GM23248 (cell line): ENCODE measurements at regions not wholly inside any gene's neighbourhood (a gene's known extent, or its start where the extent isn't known, plus 50 kb on each side); places are given as distances from the start of the nearest gene placed in this dataset.

Experiments
- DNase-seq: peaks from one replicate; pipeline ENCODE4 v3.0.0-alpha.2; 2015
- H2AFZ ChIP-seq: fragments of 200-600 bp; sonication (generic); 2 replicates; pipeline ENCODE4 v1.6.1; 2016; ENCODE audit warnings: antibody characterized with exemption
- H3F3A ChIP-seq: fragments of 200-600 bp; sonication (generic); 2 replicates; pipeline ENCODE4 v1.6.1; 2016; ENCODE audit warnings: mild to moderate bottlenecking, antibody characterized with exemption, mixed run types; ENCODE audit not compliant: insufficient read depth
- H3K27ac ChIP-seq: fragments of 200-600 bp; sonication (generic); 2 replicates; pipeline ENCODE4 v1.5.1; 2016; ENCODE audit warnings: mild to moderate bottlenecking
- H3K27me3 ChIP-seq: fragments of 200-600 bp; sonication (generic); replicated peaks from 2 replicates; pipeline ENCODE4 v1.6.1; 2016; ENCODE audit warnings: mild to moderate bottlenecking; ENCODE audit not compliant: insufficient read depth
- H3K36me3 ChIP-seq: fragments of 200-600 bp; sonication (generic); 2 replicates; pipeline ENCODE4 v1.6.1; 2016; ENCODE audit warnings: low read depth, mild to moderate bottlenecking
- H3K4me1 ChIP-seq: fragments of 200-600 bp; sonication (generic); 2 replicates; pipeline ENCODE4 v1.6.1; 2016; ENCODE audit warnings: mild to moderate bottlenecking; ENCODE audit not compliant: insufficient read depth
- H3K4me2 ChIP-seq: fragments of 200-600 bp; sonication (generic); one replicate; pipeline ENCODE4 v1.6.1; 2016; ENCODE audit warnings: mild to moderate bottlenecking; ENCODE audit not compliant: unreplicated experiment
- H3K4me3 ChIP-seq: fragments of 200-600 bp; sonication (generic); 2 replicates; pipeline ENCODE4 v1.5.1; 2016; ENCODE audit warnings: mild to moderate bottlenecking
- H3K79me2 ChIP-seq: fragments of 200-600 bp; sonication (generic); 2 replicates; pipeline ENCODE4 v1.6.1; 2016; ENCODE audit warnings: mild to moderate bottlenecking; ENCODE audit not compliant: insufficient read depth
- H3K9ac ChIP-seq: fragments of 200-600 bp; sonication (generic); 2 replicates; pipeline ENCODE4 v1.6.1; 2016; ENCODE audit warnings: mild to moderate bottlenecking
- H3K9me2 ChIP-seq: fragments of 200-600 bp; sonication (generic); 2 replicates; pipeline ENCODE4 v1.6.1; 2016; ENCODE audit warnings: mixed run types, mild to moderate bottlenecking, moderate library complexity; ENCODE audit not compliant: insufficient read depth
- H3K9me3 ChIP-seq: fragments of 200-600 bp; sonication (generic); one replicate; pipeline ENCODE4 v1.6.1; 2017; ENCODE audit warnings: low read depth
- H4K20me1 ChIP-seq: fragments of 200-600 bp; sonication (generic); 2 replicates; pipeline ENCODE4 v1.6.0; 2016; ENCODE audit not compliant: insufficient read depth
- EZH2 ChIP-seq: fragments of 200-600 bp; sonication (generic); IDR thresholded peaks from 2 replicates; pipeline ENCODE4 v1.6.1; 2018; ENCODE audit warnings: antibody characterized with exemption, mild to moderate bottlenecking; ENCODE audit not compliant: insufficient read depth, poor library complexity, severe bottlenecking
- EZH2phosphoT487 ChIP-seq: fragments of 200-600 bp; sonication (generic); IDR thresholded peaks from 2 replicates; pipeline ENCODE4 v1.6.1; 2018; ENCODE audit warnings: antibody characterized with exemption, moderate library complexity, mild to moderate bottlenecking, low read depth; ENCODE audit not compliant: insufficient read depth
- WGBS, 2 experiments: methylation state at CpG; one replicate each; pipeline ENCODE4 v1.1.6; 2015 to 2017; ENCODE audit warnings: low lambda C conversion rate in 2 of 2, low coverage in 1 of 2; ENCODE audit errors: missing lambda C conversion rate in 2 of 2; 5-methylcytosine and 5-hydroxymethylcytosine counted together
- in situ Hi-C: fragments of 300-500 bp; cut with MboI; formaldehyde crosslinking; loops from 2 replicates; pipeline ENCODE4 v1.15.0; 2020

DNA sequence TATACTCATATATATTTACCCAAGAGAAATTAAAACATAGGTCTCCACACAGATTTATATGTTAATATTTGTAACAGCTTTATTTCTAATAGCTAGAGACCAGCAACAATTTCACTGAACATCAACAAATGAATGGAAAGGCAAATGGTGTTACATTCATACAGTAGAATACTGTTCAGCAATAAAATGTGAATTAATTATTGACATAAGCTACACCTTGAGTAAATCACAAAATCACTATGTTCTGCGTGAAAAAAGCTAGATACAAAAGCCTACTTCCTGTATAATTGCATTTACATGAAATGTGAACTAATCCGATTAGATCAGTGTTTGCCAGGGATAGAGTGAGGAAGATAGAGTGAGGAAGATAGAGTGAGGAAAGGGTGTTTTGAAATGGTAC lies 945.7 kb downstream of the SQOR start:
- no peaks in the 10 kb centered on the region for H3F3A ChIP-seq
- in situ Hi-C loops = no loop called here
- 14 to 19% methylated on average over 2 of the region's 2 CpGs for WGBS, 2 experiments
- no peak overlapping the region for H3K4me2 ChIP-seq
- no peaks in the 10 kb centered on the region for H3K9me3 ChIP-seq
- H3K4me3 ChIP-seq = no peak overlapping the region
- no peaks in the 10 kb centered on the region for H3K9me2 ChIP-seq
- no peaks in the 10 kb centered on the region for H4K20me1 ChIP-seq
- no peak for DNase-seq
- no peak for TF ChIP-seq EZH2phosphoT487
- TF ChIP-seq EZH2 = no peak
- H3K79me2 ChIP-seq = no peaks in the 10 kb centered on the region
- H3K4me1 ChIP-seq = no peaks in the 10 kb centered on the region
- no peak overlapping the region for H3K27ac ChIP-seq
- no peaks in the 10 kb centered on the region for H3K27me3 ChIP-seq
- no peaks in the 10 kb centered on the region for H3K36me3 ChIP-seq
- no peak overlapping the region for H2AFZ ChIP-seq
- no peak overlapping the region for H3K9ac ChIP-seq

DNA sequence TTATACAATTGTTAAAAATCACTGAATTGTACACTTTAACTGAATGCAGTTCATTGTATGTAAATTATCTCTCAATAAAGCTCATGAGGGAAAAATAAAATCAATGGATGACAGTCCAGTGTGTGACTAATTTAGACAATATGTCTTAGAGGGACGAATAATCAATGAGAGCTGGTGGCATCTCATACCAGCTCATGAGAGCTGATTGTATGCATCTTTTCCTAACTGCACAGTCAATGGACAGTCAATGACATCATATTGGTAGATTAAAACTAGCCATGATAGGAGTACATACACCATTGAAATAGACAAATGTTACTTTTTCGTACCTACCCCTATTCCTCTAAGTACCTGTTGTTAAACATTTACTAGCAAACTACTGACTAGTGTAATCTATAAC lies 946.1 kb downstream of the SQOR start:
- Histone ChIP-seq H3K4me3 (no peak overlapping the region), H3K9me2 (no peaks in the 10 kb centered on the region), H3K4me2 (no peak overlapping the region), H3F3A (no peaks in the 10 kb centered on the region), H2AFZ (no peak overlapping the region), H3K27ac (no peak overlapping the region), H3K9me3 (no peaks in the 10 kb centered on the region), H3K4me1 (no peaks in the 10 kb centered on the region), H3K36me3 (no peaks in the 10 kb centered on the region), H3K9ac (no peak overlapping the region), H4K20me1 (no peaks in the 10 kb centered on the region), H3K27me3 (no peaks in the 10 kb centered on the region), H3K79me2 (no peaks in the 10 kb centered on the region)
- 8 to 21% methylated on average over 2 of the region's 2 CpGs for WGBS, 2 experiments
- TF ChIP-seq EZH2 (no peak), EZH2phosphoT487 (no peak)
- in situ Hi-C loops = no loop called here
- DNase-seq = no peak

DNA sequence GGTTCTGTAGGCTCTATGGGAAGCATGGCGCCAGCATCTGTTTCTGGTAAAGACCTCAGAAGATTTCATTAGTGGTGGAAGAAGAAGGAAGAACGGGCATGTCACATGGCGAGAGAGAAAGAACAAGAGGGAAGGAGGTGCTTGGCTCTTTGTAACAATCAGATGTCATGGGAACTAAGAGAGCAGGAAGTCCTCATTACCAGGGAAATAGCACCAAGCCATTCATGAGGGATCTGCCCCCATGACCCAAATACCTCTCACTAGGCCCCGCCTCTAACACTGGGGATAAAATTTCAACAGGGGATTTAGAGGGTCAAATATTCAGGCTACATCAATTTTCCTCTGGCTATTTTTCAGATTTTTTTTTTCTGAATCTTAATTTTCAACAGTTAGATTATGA lies 954.3 kb downstream of the SQOR start:
- Histone ChIP-seq H3K27ac (no peak overlapping the region), H3K27me3 (no peaks in the 10 kb centered on the region), H3K4me3 (no peak overlapping the region), H3F3A (no peaks in the 10 kb centered on the region), H4K20me1 (no peaks in the 10 kb centered on the region), H3K4me1 (no peaks in the 10 kb centered on the region), H3K9me2 (no peaks in the 10 kb centered on the region), H3K9me3 (no peaks in the 10 kb centered on the region), H2AFZ (no peak overlapping the region), H3K36me3 (no peaks in the 10 kb centered on the region), H3K79me2 (no peaks in the 10 kb centered on the region), H3K4me2 (no peak overlapping the region), H3K9ac (no peak overlapping the region)
- TF ChIP-seq EZH2phosphoT487 (no peak), EZH2 (no peak)
- WGBS, 2 experiments = 23 to 24% methylated on average over 4 of the region's 4 CpGs
- no peak for DNase-seq
- in situ Hi-C loops = no loop called here

DNA sequence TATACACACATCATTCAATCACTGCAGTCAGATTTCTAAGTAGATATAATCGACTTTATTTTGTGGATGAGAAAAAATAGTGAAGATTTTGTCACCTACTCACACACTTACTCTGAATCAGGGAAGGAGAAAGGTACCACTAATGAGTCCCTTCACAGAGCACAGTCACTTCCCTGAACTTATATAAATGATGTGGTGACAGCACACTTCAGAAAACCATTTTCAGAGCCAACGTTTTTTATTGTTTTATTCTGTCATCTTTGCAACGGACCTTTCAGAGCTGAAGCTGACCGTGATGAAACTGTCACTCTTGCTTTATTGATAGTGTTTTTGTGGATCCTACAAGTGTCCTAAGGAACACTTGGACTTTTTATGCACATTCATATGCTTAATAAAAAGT lies 956.6 kb downstream of the SQOR start:
- no peaks in the 10 kb centered on the region for H3K79me2 ChIP-seq
- no peak overlapping the region for H3K9ac ChIP-seq
- no peak overlapping the region for H2AFZ ChIP-seq
- in situ Hi-C loops = no loop called here
- H3K4me3 ChIP-seq = no peak overlapping the region
- H3K27ac ChIP-seq = no peak overlapping the region
- no peak overlapping the region for H3K4me2 ChIP-seq
- no peaks in the 10 kb centered on the region for H3K9me2 ChIP-seq
- no peaks in the 10 kb centered on the region for H3F3A ChIP-seq
- WGBS, 2 experiments = 11 to 13% methylated on average over 4 of the region's 4 CpGs
- no peaks in the 10 kb centered on the region for H3K9me3 ChIP-seq
- no peak for DNase-seq
- H3K36me3 ChIP-seq = no peaks in the 10 kb centered on the region
- TF ChIP-seq EZH2phosphoT487 = no peak
- no peak for TF ChIP-seq EZH2
- no peaks in the 10 kb centered on the region for H3K27me3 ChIP-seq
- no peaks in the 10 kb centered on the region for H3K4me1 ChIP-seq
- no peaks in the 10 kb centered on the region for H4K20me1 ChIP-seq

DNA sequence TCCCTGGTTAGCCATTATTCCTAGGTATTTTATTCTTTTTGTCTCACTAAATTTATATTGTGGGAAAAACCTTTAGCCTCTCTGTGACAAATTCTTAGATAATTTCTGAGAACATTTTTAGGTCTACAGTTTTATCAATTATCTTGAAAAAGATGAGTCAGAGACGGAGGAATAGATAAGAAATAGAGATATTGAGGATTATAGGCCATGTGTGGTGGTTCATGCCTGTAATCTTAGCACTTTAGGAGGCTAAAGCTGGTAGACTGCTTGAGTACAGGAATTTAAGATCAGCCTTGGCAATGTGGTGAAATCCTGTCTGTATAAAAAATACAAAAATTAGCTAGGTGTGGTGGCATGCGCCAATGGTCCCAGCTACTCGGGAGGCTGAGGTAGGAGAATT lies 960.2 kb downstream of the SQOR start:
- H2AFZ ChIP-seq = no peak overlapping the region
- no peaks in the 10 kb centered on the region for H3K4me1 ChIP-seq
- 30 to 39% methylated on average over 3 of the region's 3 CpGs for WGBS, 2 experiments
- H4K20me1 ChIP-seq = no peaks in the 10 kb centered on the region
- H3K9me3 ChIP-seq = no peaks in the 10 kb centered on the region
- no peak overlapping the region for H3K9ac ChIP-seq
- in situ Hi-C loops = no loop called here
- no peak for TF ChIP-seq EZH2phosphoT487
- TF ChIP-seq EZH2 = no peak
- no peaks in the 10 kb centered on the region for H3K36me3 ChIP-seq
- H3K9me2 ChIP-seq = no peaks in the 10 kb centered on the region
- no peak overlapping the region for H3K4me3 ChIP-seq
- no peak for DNase-seq
- H3K27ac ChIP-seq = no peak overlapping the region
- H3K27me3 ChIP-seq = no peaks in the 10 kb centered on the region
- H3K79me2 ChIP-seq = no peaks in the 10 kb centered on the region
- H3F3A ChIP-seq = no peaks in the 10 kb centered on the region
- no peak overlapping the region for H3K4me2 ChIP-seq
